ENCODE measurements at regions not wholly inside any gene's neighbourhood (a gene's known extent, or its start where the extent isn't known, plus 50 kb on each side); places are given as distances from the start of the nearest gene placed in this dataset.

GRCh38 chr16:85554889-85555718, 58.0 kb upstream of the GSE1 start:
- no peak for TF ChIP-seq CTCF (IDR thresholded peaks at IDR 0.05)
- peak; percentile 70 for TF ChIP-seq CHD2 (IDR thresholded peaks at IDR 0.05; ENCODE audit: low read length, partially characterized antibody)
- TF ChIP-seq RFX5 (IDR thresholded peaks at IDR 0.05; ENCODE audit: low read length) = no peak
- no peak for TF ChIP-seq RAD21 (IDR thresholded peaks at IDR 0.05; ENCODE audit: low read length)
- no peak for TF ChIP-seq USF2 (IDR thresholded peaks at IDR 0.05; ENCODE audit: borderline replicate concordance, low read depth, low read length)
- no peak for TF ChIP-seq FOXJ3 (CRISPR knock-in tag; IDR thresholded peaks at IDR 0.05)
